ENCODE measurements at regions not wholly inside any gene's neighbourhood (a gene's known extent, or its start where the extent isn't known, plus 50 kb on each side); places are given as distances from the start of the nearest gene placed in this dataset.

GRCh38 chr2:223701761-223702160 lies 99.6 kb upstream of the SCG2 start:
- Histone ChIP-seq H3K36me3 (ENCODE audit: low read depth) (no peaks in the 10 kb centered on the region), H3K4me1 (ENCODE audit: insufficient read depth, poor library complexity, severe bottlenecking) (peaks cover 40% of the 10 kb centered on the region), H3K4me3 (ENCODE audit: severe bottlenecking) (no peak overlapping the region), H3K27me3 (ENCODE audit: insufficient read depth, poor library complexity, severe bottlenecking) (no peaks in the 10 kb centered on the region), H3K9me3 (ENCODE audit: severe bottlenecking) (no peaks in the 10 kb centered on the region), H3K27ac (ENCODE audit: poor library complexity, severe bottlenecking) (peak overlapping the region; percentile 98)
- ATAC-seq (ENCODE audit: low read depth) (no peak), DNase-seq (ENCODE audit: low spot score) (no peak)
- no peak for TF ChIP-seq CTCF (IDR thresholded peaks at IDR 0.05; ENCODE audit: poor library complexity, severe bottlenecking)

DNA sequence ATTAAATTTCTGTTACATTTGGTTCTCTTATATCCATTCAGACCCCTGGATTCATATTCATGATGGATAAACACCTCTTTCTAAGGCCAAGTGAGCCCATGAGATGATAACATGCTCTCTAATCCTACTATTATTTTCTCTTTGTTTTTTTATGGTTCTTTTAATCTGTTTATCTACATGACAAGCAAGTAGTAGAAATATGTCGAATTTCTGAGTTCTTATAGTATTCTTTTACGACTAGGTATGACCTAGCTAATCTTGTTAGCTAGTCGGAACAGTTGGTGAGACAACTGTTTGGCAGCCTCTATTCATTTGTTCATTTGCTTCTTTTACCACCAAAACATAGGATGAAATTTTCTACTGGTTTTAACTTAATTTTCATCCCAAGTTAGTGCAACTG lies 98.1 kb upstream of the SCG2 start:
- H3K4me1 ChIP-seq (ENCODE audit: insufficient read depth, poor library complexity, severe bottlenecking) = peaks cover 47% of the 10 kb centered on the region
- peak overlapping the region; percentile 98 for H3K27ac ChIP-seq (ENCODE audit: poor library complexity, severe bottlenecking)
- no peak for TF ChIP-seq CTCF (IDR thresholded peaks at IDR 0.05; ENCODE audit: poor library complexity, severe bottlenecking)
- no peaks in the 10 kb centered on the region for H3K36me3 ChIP-seq (ENCODE audit: low read depth)
- DNase-seq (ENCODE audit: low spot score) (no peak), ATAC-seq (ENCODE audit: low read depth) (no peak)
- no peaks in the 10 kb centered on the region for H3K9me3 ChIP-seq (ENCODE audit: severe bottlenecking)
- H3K27me3 ChIP-seq (ENCODE audit: insufficient read depth, poor library complexity, severe bottlenecking) = no peaks in the 10 kb centered on the region
- H3K4me3 ChIP-seq (ENCODE audit: severe bottlenecking) = no peak overlapping the region

DNA sequence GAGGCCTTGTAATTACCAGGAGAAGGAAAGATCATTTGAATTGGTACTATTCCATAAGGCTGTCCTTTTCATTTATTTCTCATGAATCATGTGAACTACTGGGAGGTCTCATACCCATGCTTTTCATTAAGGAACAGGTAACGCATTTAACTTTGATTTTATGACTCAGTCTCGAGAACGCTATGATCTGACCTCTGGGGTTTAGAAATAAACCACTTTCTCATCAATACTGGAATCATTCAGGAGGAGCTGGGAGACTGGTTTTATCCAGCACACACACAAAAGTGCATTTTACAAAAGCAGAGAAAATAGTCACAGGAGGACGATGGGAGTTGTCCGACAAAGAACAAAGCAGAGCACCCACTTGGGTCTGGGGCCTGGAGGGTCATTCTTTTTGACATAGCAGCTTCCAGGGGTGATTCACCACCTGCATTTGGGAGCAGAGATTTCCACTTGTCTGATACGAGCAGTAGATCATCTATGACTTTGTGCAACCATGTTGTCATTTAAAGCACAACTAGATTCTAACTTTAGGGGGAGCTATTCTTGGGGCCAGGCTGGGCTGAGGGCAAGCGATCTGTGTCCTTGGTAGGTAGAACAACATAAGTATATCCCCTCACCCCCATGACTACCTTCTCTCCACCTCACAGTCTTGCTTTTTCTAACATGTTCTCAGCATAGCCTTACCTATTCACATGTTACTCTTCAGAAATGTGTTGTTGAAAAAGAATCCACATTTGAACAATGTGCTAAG lies 95.9 kb upstream of the SCG2 start:
- no peak for TF ChIP-seq CTCF (IDR thresholded peaks at IDR 0.05; ENCODE audit: poor library complexity, severe bottlenecking)
- Histone ChIP-seq H3K27ac (ENCODE audit: poor library complexity, severe bottlenecking) (peak overlapping the region; percentile 98), H3K27me3 (ENCODE audit: insufficient read depth, poor library complexity, severe bottlenecking) (no peaks in the 10 kb centered on the region), H3K9me3 (ENCODE audit: severe bottlenecking) (no peaks in the 10 kb centered on the region), H3K4me3 (ENCODE audit: severe bottlenecking) (no peak overlapping the region), H3K36me3 (ENCODE audit: low read depth) (no peaks in the 10 kb centered on the region), H3K4me1 (ENCODE audit: insufficient read depth, poor library complexity, severe bottlenecking) (peaks cover 47% of the 10 kb centered on the region)
- no peak for DNase-seq (ENCODE audit: low spot score)
- ATAC-seq (ENCODE audit: low read depth) = peak; percentile 64

DNA sequence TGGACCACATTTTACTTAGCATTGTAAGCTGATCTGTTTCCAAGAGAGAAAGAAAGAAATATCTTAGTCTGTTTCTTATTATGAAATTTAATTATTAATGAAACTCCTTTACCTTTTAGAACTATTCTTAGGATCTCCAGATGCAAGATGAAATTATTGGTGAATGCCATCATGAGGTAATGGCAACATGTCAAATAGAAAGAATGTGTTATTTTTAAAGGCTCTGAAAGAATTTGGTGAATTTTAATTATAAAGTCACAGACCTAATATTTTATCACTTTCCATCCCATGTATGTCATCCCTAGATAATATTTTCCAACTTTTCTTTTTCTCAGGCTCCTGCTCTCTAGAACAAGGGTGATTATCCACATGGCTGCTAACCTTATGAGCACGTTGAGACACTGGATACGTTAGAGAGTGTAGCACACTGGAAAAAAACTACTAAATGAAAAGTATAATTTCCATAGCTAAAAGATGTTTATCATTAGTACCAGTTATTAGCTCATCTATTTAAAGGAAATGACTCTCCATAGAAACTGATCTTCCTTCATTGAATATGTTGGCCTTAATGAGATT lies 95.2 kb upstream of the SCG2 start:
- no peak for TF ChIP-seq CTCF (IDR thresholded peaks at IDR 0.05; ENCODE audit: poor library complexity, severe bottlenecking)
- H3K27me3 ChIP-seq (ENCODE audit: insufficient read depth, poor library complexity, severe bottlenecking) = no peaks in the 10 kb centered on the region
- H3K9me3 ChIP-seq (ENCODE audit: severe bottlenecking) = no peaks in the 10 kb centered on the region
- ATAC-seq (ENCODE audit: low read depth) = no peak
- no peak for DNase-seq (ENCODE audit: low spot score)
- peaks cover 49% of the 10 kb centered on the region for H3K4me1 ChIP-seq (ENCODE audit: insufficient read depth, poor library complexity, severe bottlenecking)
- H3K36me3 ChIP-seq (ENCODE audit: low read depth) = no peaks in the 10 kb centered on the region
- H3K27ac ChIP-seq (ENCODE audit: poor library complexity, severe bottlenecking) = peak overlapping the region; percentile 98
- H3K4me3 ChIP-seq (ENCODE audit: severe bottlenecking) = no peak overlapping the region

- Histone ChIP-seq H3K36me3 (ENCODE audit: low read depth) (no peaks in the 10 kb centered on the region), H3K27ac (ENCODE audit: poor library complexity, severe bottlenecking) (peak overlapping the region; percentile 98), H3K27me3 (ENCODE audit: insufficient read depth, poor library complexity, severe bottlenecking) (no peaks in the 10 kb centered on the region), H3K4me1 (ENCODE audit: insufficient read depth, poor library complexity, severe bottlenecking) (peaks cover 51% of the 10 kb centered on the region), H3K4me3 (ENCODE audit: severe bottlenecking) (no peak overlapping the region), H3K9me3 (ENCODE audit: severe bottlenecking) (no peaks in the 10 kb centered on the region)
- no peak for TF ChIP-seq CTCF (IDR thresholded peaks at IDR 0.05; ENCODE audit: poor library complexity, severe bottlenecking)
- ATAC-seq (ENCODE audit: low read depth) (peak; percentile 85), DNase-seq (ENCODE audit: low spot score) (no peak)
These were observed 94.6 kb upstream of the SCG2 start for GRCh38 chr2:223696719-223697118.
